Fibroblast of lung (primary cell): ENCODE measurements at regions not wholly inside any gene's neighbourhood (a gene's known extent, or its start where the extent isn't known, plus 50 kb on each side); places are given as distances from the start of the nearest gene placed in this dataset.

ENCODE experiments used
- DNase-seq, 2 donors: peaks; one replicate each; pipeline versions ENCODE4 v3.0.0 to v3.0.0-alpha.2; 2010; ENCODE audit warnings: low read depth in 2 of 2
- H2AFZ ChIP-seq: 2 replicates; pipeline ENCODE4 v1.5.1; 2012; ENCODE audit warnings: low read length, control low read depth, inconsistent platforms
- H3K27ac ChIP-seq: 2 replicates; pipeline ENCODE4 v1.5.1; 2011; ENCODE audit warnings: low read length, control low read depth; ENCODE audit not compliant: insufficient read depth
- H3K27me3 ChIP-seq: 2 replicates; pipeline ENCODE4 v1.5.1; 2011; ENCODE audit warnings: mild to moderate bottlenecking, low read length; ENCODE audit not compliant: control insufficient read depth, insufficient read depth
- H3K36me3 ChIP-seq: 2 replicates; pipeline ENCODE4 v1.5.1; 2011; ENCODE audit warnings: low read length; ENCODE audit not compliant: control insufficient read depth, insufficient read depth
- H3K4me1 ChIP-seq: 2 replicates; pipeline ENCODE4 v1.5.1; 2011; ENCODE audit warnings: low read length; ENCODE audit not compliant: control insufficient read depth, insufficient read depth; ENCODE audit errors: extremely low read depth
- H3K4me2 ChIP-seq: 2 replicates; pipeline ENCODE4 v1.5.1; 2011; ENCODE audit warnings: low read length, control low read depth; ENCODE audit not compliant: insufficient read depth; ENCODE audit errors: extremely low read depth
- H3K4me3 ChIP-seq, 4 experiments: fragments of 200-600 bp in 1 of 4; sonication (generic) in 1 of 4; replicated peaks in 1 of 4; 2 replicates each; pipeline ENCODE4 v1.5.1; 2011 to 2016; ENCODE audit warnings: low read length in 4 of 4, low read depth in 3 of 4, mild to moderate bottlenecking in 3 of 4, control low read depth in 2 of 4, inconsistent platforms in 1 of 4, mixed read lengths in 1 of 4; ENCODE audit not compliant: insufficient read depth in 1 of 4; ENCODE audit errors: control extremely low read depth in 1 of 4
- H3K79me2 ChIP-seq: 2 replicates; pipeline ENCODE4 v1.5.1; 2012; ENCODE audit warnings: mild to moderate bottlenecking, low read length, inconsistent platforms; ENCODE audit not compliant: control insufficient read depth, insufficient read depth
- H3K9ac ChIP-seq: 2 replicates; pipeline ENCODE4 v1.5.1; 2011; ENCODE audit warnings: mild to moderate bottlenecking, low read length, control low read depth; ENCODE audit not compliant: insufficient read depth
- H3K9me3 ChIP-seq: 2 replicates; pipeline ENCODE4 v1.5.1; 2012; ENCODE audit warnings: low read depth, low read length; ENCODE audit not compliant: control insufficient read depth, insufficient read depth
- H4K20me1 ChIP-seq: 2 replicates; pipeline ENCODE4 v1.5.1; 2011; ENCODE audit warnings: low read length; ENCODE audit not compliant: control insufficient read depth, insufficient read depth; ENCODE audit errors: extremely low read depth
- EZH2 ChIP-seq: IDR thresholded peaks from 2 replicates; pipeline ENCODE4 v1.5.1; 2012; ENCODE audit warnings: low read length, control low read depth, mild to moderate bottlenecking; ENCODE audit errors: missing control alignments
- TF ChIP-seq, protein P1 (sequence below), 2 donors: IDR thresholded peaks in 1 of 2; conservative IDR thresholded peaks in 1 of 2; 1 replicate in 1 of 2; 2 replicates in 1 of 2; pipeline ENCODE4 v1.5.1; 2011 to 2012; ENCODE audit warnings: low read length in 2 of 2, control low read depth in 1 of 2, inconsistent platforms in 1 of 2, low read depth in 1 of 2, mild to moderate bottlenecking in 1 of 2

DNA sequence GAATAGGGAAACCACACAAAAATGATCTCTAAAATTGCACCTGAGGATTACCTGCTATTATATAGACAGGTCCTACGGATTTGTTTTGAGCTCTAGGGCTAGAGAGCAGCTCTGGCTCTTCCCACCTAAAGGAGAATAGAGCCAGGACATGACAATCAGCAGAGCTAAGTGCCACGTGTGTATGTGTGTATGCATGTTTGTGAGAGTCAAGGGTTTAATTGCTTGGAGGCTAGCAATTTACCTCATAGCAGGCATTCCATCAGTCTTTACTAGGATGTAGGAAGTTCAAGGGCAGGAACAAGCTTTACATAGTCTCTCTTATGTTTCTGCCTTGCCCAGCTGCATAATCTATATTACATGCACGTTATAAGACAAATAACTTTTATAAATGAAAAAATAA lies 498.2 kb downstream of the NSUN3 start:
- TF ChIP-seq, protein P1, sequence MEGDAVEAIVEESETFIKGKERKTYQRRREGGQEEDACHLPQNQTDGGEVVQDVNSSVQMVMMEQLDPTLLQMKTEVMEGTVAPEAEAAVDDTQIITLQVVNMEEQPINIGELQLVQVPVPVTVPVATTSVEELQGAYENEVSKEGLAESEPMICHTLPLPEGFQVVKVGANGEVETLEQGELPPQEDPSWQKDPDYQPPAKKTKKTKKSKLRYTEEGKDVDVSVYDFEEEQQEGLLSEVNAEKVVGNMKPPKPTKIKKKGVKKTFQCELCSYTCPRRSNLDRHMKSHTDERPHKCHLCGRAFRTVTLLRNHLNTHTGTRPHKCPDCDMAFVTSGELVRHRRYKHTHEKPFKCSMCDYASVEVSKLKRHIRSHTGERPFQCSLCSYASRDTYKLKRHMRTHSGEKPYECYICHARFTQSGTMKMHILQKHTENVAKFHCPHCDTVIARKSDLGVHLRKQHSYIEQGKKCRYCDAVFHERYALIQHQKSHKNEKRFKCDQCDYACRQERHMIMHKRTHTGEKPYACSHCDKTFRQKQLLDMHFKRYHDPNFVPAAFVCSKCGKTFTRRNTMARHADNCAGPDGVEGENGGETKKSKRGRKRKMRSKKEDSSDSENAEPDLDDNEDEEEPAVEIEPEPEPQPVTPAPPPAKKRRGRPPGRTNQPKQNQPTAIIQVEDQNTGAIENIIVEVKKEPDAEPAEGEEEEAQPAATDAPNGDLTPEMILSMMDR (conservative IDR thresholded peaks at IDR 0.05 in 1 of 2, IDR thresholded peaks at IDR 0.05 in 1 of 2; ENCODE audit: low read depth in 1 of 2, low read length in 2 of 2), result no peak
- no peak for TF ChIP-seq EZH2
- Histone ChIP-seq H2AFZ (no peak overlapping the region), H3K79me2 (no peaks in the 10 kb centered on the region), H4K20me1 (no peaks in the 10 kb centered on the region), H3K4me3 (no peak overlapping the region), H3K36me3 (no peaks in the 10 kb centered on the region), H3K9ac (no peak overlapping the region), H3K27ac (no peak overlapping the region), H3K4me2 (no peak overlapping the region), H3K4me1 (no peaks in the 10 kb centered on the region), H3K9me3 (no peaks in the 10 kb centered on the region), H3K27me3 (no peaks in the 10 kb centered on the region)
- no peak for DNase-seq

DNA sequence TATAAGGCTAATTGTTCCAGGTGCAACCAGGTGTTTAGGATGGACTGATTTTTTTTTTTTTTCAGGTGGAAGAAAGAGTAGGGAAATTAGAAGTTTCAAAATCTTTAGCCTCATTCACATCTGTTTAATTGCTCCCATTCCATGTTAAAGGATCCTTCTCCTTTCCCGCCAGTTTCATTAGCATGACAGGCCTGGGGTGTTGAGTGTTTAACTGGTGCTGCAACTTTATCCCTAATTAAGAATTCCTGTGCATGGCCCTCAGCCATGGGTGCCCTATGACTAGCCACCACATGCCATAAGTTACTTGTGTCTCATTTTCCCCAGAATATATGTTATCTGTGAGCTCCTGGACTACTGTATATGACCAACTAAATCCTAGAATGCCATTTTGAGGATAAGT lies 501.4 kb downstream of the NSUN3 start:
- TF ChIP-seq EZH2, result no peak
- TF ChIP-seq, protein P1 (conservative IDR thresholded peaks at IDR 0.05 in 1 of 2, IDR thresholded peaks at IDR 0.05 in 1 of 2; ENCODE audit: low read depth in 1 of 2, low read length in 2 of 2), result no peak
- Histone ChIP-seq H2AFZ (no peak overlapping the region), H3K4me3 (no peak overlapping the region), H3K4me2 (no peak overlapping the region), H4K20me1 (no peaks in the 10 kb centered on the region), H3K9ac (no peak overlapping the region), H3K27me3 (no peaks in the 10 kb centered on the region), H3K27ac (no peak overlapping the region), H3K79me2 (no peaks in the 10 kb centered on the region), H3K9me3 (no peaks in the 10 kb centered on the region), H3K4me1 (no peaks in the 10 kb centered on the region), H3K36me3 (no peaks in the 10 kb centered on the region)
- DNase-seq, result no peak

DNA sequence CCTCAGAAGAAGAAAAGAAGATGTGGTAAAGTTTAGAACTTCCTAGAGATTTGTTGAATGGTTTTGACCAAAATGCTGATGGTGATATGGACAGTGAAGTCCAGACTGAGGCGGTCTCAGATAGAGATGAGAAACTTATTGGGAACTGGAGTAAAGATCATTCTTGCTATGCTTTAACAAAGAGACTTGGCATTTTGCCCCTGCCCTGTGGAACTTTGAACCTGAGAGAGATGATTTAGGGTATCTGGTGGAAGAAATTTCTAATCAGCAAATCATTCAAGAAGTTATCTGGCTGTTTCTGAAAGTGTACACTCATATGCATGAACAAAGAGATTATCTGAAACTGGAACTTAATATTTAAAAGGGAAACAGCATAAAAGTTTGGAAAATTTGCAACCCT lies 505.2 kb downstream of the NSUN3 start:
- H3K4me3 ChIP-seq, result no peak overlapping the region
- no peak for DNase-seq
- no peak overlapping the region for H3K9ac ChIP-seq
- TF ChIP-seq, protein P1 (conservative IDR thresholded peaks at IDR 0.05 in 1 of 2, IDR thresholded peaks at IDR 0.05 in 1 of 2; ENCODE audit: low read depth in 1 of 2, low read length in 2 of 2), result no peak
- no peak for TF ChIP-seq EZH2
- no peaks in the 10 kb centered on the region for H3K9me3 ChIP-seq
- H3K4me1 ChIP-seq, result no peaks in the 10 kb centered on the region
- no peaks in the 10 kb centered on the region for H3K79me2 ChIP-seq
- H2AFZ ChIP-seq, result no peak overlapping the region
- H3K27me3 ChIP-seq, result no peaks in the 10 kb centered on the region
- H3K36me3 ChIP-seq, result no peaks in the 10 kb centered on the region
- no peaks in the 10 kb centered on the region for H4K20me1 ChIP-seq
- no peak overlapping the region for H3K4me2 ChIP-seq
- no peak overlapping the region for H3K27ac ChIP-seq
